ENCODE measurements at regions not wholly inside any gene's neighbourhood (a gene's known extent, or its start where the extent isn't known, plus 50 kb on each side); places are given as distances from the start of the nearest gene placed in this dataset.

- DNase-seq, result no peak
- Histone ChIP-seq H3K9me2 (no peaks in the 10 kb centered on the region), H3K27ac (ENCODE audit: low read depth in 2 of 2, low read length in 1 of 2) (no peak overlapping the region), H4K20me1 (ENCODE audit: insufficient read depth) (no peaks in the 10 kb centered on the region), H3K9me3 (no peaks in the 10 kb centered on the region), H3K79me2 (ENCODE audit: insufficient read depth) (no peaks in the 10 kb centered on the region), H3K9ac (no peak overlapping the region), H3K36me3 (replicated peaks in 1 of 2; ENCODE audit: control insufficient read depth in 1 of 2, insufficient read depth in 2 of 2, low read length in 1 of 2) (no peaks in the 10 kb centered on the region), H3F3A (replicated peaks; ENCODE audit: insufficient read depth) (no peaks in the 10 kb centered on the region), H3K4me1 (ENCODE audit: control insufficient read depth in 1 of 2, insufficient read depth in 2 of 2, low read depth in 1 of 2, low read length in 1 of 2) (peaks cover 0 to 3% of the 10 kb centered on the region in 2 experiments; a peak in 1 of 4 replicates), H2AFZ (ENCODE audit: low read depth) (no peak overlapping the region), H3K4me3 (ENCODE audit: low read depth in 2 of 2, low read length in 1 of 2) (no peak overlapping the region), H3K27me3 (ENCODE audit: insufficient read depth) (no peaks in the 10 kb centered on the region), H3K4me2 (no peak overlapping the region)
- POLR2A ChIA-PET, result no interaction called here
- 88% methylated on average over 6 of the region's 6 CpGs for WGBS (ENCODE audit: low lambda C conversion rate)
- CTCF ChIA-PET, result no interaction called here
- TF ChIP-seq TCF12 (IDR thresholded peaks at IDR 0.05) (no peak), CTCF (IDR thresholded peaks at IDR 0.05) (no peak), RFX5 (IDR thresholded peaks at IDR 0.05; ENCODE audit: low read length) (no peak), MEF2A (IDR thresholded peaks at IDR 0.05; ENCODE audit: borderline replicate concordance, low read depth) (no peak), GABPA (IDR thresholded peaks at IDR 0.05; ENCODE audit: low read depth) (no peak), ZBTB33 (IDR thresholded peaks at IDR 0.05; ENCODE audit: borderline replicate concordance, low read depth) (no peak), PBX3 (IDR thresholded peaks at IDR 0.05) (no peak), SIN3A (IDR thresholded peaks at IDR 0.05; ENCODE audit: borderline replicate concordance, low read depth, low read length) (no peak), GATA2 (CRISPR knock-in tag; IDR thresholded peaks at IDR 0.05) (no peak), EP300 (IDR thresholded peaks at IDR 0.05; ENCODE audit: borderline replicate concordance in 1 of 2, low read depth in 1 of 2, low read length in 1 of 2) (no peak), MAX (IDR thresholded peaks at IDR 0.05; ENCODE audit: low read depth) (no peak)
Observed at GRCh38 chr22:40121461-40121860, 56.3 kb upstream of the TNRC6B start.

- Histone ChIP-seq H3K9me2 (no peaks in the 10 kb centered on the region), H3K27ac (ENCODE audit: low read depth in 2 of 2, low read length in 1 of 2) (no peak overlapping the region), H3K27me3 (ENCODE audit: insufficient read depth) (no peaks in the 10 kb centered on the region), H3K4me1 (ENCODE audit: control insufficient read depth in 1 of 2, insufficient read depth in 2 of 2, low read depth in 1 of 2, low read length in 1 of 2) (peaks cover 0 to 3% of the 10 kb centered on the region in 2 experiments; a peak in 1 of 4 replicates), H3K79me2 (ENCODE audit: insufficient read depth) (no peaks in the 10 kb centered on the region), H2AFZ (ENCODE audit: low read depth) (no peak overlapping the region), H4K20me1 (ENCODE audit: insufficient read depth) (no peaks in the 10 kb centered on the region), H3K4me2 (no peak overlapping the region), H3K4me3 (ENCODE audit: low read depth in 2 of 2, low read length in 1 of 2) (no peak overlapping the region), H3K9me3 (no peaks in the 10 kb centered on the region), H3K36me3 (replicated peaks in 1 of 2; ENCODE audit: control insufficient read depth in 1 of 2, insufficient read depth in 2 of 2, low read length in 1 of 2) (no peaks in the 10 kb centered on the region), H3K9ac (no peak overlapping the region), H3F3A (replicated peaks; ENCODE audit: insufficient read depth) (no peaks in the 10 kb centered on the region)
- ChIA-PET POLR2A (no interaction called here), CTCF (interaction anchor here (0.9 kb wide), 1 partner anchor 20 kb away, joined by 3 read pairs; no protein-coding TSS in a partner anchor)
- TF ChIP-seq FOXM1 (IDR thresholded peaks at IDR 0.05; ENCODE audit: low read depth), result no peak
- no peak for TF ChIP-seq IRF3 (IDR thresholded peaks at IDR 0.05; ENCODE audit: low read depth, low read length)
- no peak for DNase-seq
- WGBS (ENCODE audit: low lambda C conversion rate), result 94% methylated on average over 5 of the region's 5 CpGs
Observed at GRCh38 chr22:40122792-40123191, 54.9 kb upstream of the TNRC6B start.
